HG03460 (cell line): ENCODE measurements at regions not wholly inside any gene's neighbourhood (a gene's known extent, or its start where the extent isn't known, plus 50 kb on each side); places are given as distances from the start of the nearest gene placed in this dataset.
"Not testable (repeated sequence)": the region's sequence is repeated elsewhere in the genome, so short reads cannot be mapped to it uniquely, and the experiment has no call there.

Source experiments
- ATAC-seq: cut with Tn5 transposase; IDR thresholded peaks from one replicate; pipeline ENCODE4 v1.9.1; 2021; ENCODE audit not compliant: unreplicated experiment

DNA sequence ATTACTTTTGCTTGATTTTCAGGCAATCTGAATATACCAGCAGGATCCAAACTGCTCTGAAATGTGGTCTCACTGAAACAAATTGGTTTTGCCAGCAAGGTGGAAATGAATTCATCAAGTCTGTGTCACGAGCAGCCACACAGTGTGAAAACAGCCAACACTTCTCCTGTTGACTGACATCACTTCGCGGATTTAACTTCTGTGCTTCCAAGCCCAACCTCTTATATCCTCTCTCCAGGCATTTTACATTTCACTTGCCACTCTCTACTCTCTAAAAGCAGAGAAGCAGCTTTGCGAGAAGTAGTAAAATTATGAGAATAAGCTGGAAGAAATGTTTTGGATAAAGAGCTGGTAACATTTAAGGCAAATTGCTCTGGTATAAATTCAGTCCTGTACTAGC is 106.1 kb upstream of the FRG1 start:
- ATAC-seq: no peak

DNA sequence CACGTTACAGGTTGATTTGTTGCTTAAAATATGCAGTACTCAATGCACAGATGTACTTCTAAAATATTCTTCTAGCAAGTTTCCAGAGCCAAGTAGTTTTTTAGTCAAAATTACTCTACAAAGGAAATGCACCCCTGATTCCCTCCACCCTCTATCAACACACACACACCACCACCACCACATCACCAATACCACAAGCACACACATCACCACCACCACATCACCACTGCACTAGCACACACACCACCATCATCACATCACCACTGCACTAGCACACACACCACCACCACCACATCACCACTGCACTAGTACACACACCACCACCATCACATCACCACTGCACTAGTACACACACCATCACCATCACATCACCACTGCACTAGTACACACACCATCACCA is 105.2 kb upstream of the FRG1 start:
- no peak for ATAC-seq

GRCh38 chr4:189837471-189837870 is 103.2 kb upstream of the FRG1 start:
- ATAC-seq: no peak

- no peak for ATAC-seq
These were observed 101.7 kb upstream of the FRG1 start for GRCh38 chr4:189838821-189839497.

DNA sequence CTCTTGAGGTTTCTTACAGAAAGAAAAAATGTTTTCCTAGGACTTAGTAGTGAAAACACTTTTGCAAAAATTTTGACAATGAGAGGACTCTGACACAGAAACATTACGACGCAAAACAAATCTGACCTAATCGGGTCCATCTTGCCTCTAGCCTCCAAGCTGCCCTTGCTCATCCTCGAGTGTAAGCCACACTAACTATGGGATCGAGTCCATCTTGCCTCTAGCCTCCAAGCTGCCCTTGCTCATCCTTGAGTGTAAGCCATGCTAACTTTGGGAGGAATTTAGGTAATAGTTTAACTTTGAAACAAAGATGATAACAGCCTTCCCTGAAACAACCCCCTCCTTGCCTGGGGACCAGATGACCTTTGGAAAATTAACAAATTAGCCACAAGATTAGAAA is 100.3 kb upstream of the FRG1 start:
- no peak for ATAC-seq

GRCh38 chr4:189843413-189844009 is 97.2 kb upstream of the FRG1 start:
- no peak for ATAC-seq

DNA sequence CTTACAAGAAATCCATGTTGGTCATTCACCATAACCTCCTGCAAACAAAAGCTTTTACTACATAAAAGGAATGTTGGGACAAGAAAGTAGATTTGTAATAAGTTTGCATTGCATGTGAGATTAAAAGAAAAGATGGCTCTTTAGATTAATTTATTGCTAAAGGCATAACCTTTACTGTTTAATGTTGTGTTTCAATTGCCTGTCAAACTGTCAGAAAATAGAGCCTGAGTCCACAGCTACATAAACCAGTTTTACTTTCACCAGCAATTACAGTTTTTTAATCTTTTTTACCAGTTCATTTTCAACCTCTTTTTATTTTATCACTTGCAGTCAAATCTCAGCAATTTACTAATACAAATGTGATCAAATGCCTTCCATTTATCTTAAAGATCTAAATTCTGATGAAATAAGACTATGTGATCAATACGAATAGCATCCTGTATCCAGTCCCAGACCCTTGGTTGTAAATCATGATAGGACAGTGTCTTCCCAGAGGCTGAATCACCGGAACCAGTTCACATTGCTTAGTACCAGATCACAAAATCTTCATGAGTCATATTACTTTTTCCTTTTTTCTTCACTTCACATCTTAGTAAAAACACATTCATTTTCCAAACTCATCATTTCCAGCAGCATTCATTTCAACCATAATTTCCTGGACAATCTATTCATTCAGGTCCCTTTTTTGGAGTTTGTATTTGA is 95.4 kb upstream of the FRG1 start:
- no peak for ATAC-seq

DNA sequence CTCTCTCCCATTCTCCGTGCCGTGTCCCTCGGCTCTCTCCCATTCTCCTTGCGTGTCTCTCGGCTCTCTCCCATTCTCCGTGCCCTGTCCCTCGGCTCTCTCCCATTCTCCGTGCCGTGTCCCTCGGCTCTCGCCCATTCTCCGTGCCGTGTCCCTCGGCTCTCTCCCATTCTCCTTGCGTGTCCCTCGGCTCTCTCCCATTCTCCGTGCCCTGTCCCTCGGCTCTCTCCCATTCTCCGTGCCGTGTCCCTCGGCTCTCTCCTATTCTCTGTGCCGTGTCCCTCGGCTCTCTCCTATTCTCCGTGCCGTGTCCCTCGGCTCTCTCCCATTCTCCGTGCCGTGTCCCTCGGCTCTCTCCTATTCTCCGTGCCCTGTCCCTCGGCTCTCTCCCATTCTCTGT is 94.6 kb upstream of the FRG1 start:
- not testable (repeated sequence) for ATAC-seq

DNA sequence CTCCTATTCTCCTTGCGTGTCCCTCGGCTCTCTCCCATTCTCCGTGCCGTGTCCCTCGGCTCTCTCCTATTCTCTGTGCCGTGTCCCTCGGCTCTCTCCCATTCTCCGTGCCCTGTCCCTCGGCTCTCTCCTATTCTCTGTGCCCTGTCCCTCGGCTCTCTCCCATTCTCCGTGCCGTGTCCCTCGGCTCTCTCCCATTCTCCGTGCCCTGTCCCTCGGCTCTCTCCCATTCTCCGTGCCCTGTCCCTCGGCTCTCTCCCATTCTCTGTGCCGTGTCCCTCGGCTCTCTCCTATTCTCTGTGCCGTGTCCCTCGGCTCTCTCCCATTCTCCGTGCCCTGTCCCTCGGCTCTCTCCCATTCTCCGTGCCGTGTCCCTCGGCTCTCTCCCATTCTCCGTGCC is 94.1 kb upstream of the FRG1 start:
- ATAC-seq: not testable (repeated sequence)

GRCh38 chr4:189848672-189849071 is 92.0 kb upstream of the FRG1 start:
- ATAC-seq: not testable (repeated sequence)

DNA sequence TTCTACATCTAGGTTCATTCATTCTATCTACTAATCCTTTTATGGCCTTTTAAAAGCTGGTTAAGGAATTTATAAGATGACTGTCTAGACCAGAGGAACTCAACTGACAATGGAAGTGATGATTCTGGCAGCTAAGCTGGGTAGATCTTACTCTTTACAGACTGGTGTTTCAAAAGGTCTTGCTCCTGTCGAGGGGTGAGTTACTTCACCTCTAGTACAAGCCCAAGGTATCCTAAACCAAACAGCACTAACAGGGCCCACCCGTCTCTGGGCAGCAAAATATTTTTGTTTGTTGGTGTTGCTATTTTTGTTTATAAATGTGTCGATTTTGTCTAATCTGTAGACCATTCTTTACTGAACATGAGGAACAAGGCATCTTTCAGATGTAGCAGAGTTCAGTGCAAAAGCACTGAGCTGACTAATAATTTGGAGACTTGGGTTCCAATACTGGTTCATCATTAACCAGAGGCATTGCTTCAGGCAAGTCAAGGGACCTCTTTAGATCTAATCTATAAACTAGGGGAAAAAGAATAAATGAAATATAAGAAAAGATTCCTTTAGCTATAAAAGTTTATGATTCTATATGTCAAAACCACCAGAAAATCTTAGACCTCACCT is 90.3 kb upstream of the FRG1 start:
- ATAC-seq: no peak

DNA sequence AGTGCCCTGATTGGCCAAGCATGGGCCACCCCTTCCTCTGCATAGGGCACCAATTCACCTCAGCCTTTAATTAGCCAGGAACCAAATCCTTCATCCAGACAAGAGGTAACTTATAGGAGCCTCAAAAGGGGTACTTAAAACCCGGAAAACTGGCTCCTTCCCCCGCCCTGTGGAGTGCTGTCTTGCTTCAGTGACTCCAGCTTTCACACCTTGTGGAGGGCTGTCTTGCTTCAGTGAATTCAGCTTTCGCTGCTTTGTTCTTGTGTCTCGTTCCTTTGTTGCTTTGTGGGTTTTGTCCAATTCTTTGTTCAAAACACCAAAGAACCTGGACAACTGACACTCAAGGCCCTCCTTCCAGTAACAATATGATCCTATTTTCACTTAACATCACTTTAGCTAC is 82.2 kb upstream of the FRG1 start:
- ATAC-seq: no peak

- no peak for ATAC-seq
These were observed 79.6 kb upstream of the FRG1 start for GRCh38 chr4:189861101-189861500.

GRCh38 chr4:189869236-189869635 is 71.4 kb upstream of the FRG1 start:
- ATAC-seq: no peak

DNA sequence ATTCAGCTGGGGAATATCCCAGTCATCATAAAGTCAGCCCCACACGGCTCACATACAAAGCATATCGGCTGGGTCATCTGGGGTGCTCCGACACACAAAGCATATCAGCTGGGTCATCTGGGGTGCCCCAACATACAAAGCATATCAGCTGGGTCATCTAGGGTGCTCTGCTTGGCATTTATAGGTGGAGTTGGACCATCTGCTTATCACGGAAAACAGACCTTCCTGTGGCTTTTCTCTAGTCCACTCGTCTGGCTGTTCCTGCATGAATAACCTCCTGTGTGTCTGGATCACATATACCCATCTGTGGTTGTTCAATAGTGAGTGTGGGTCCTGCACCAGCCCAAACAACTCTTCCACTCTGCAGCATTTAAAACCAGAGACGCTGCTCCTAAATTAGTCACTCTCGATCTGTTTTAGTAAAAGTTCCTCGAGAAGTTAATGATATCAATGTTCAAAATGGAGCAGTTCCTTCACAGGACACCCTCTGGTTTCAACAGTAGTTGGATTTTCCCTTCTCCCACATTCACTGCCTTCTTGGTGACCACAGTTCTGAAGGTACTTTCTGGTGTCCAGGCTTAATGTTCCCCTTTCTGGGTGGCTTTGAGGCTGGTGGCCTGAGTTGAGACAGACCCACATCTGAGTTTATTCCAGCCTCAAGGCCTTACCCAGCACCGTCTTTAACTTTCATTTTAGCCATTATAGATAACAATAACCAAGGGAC is 70.0 kb upstream of the FRG1 start:
- no peak for ATAC-seq

GRCh38 chr4:189874591-189874990 is 66.1 kb upstream of the FRG1 start:
- no peak for ATAC-seq

DNA sequence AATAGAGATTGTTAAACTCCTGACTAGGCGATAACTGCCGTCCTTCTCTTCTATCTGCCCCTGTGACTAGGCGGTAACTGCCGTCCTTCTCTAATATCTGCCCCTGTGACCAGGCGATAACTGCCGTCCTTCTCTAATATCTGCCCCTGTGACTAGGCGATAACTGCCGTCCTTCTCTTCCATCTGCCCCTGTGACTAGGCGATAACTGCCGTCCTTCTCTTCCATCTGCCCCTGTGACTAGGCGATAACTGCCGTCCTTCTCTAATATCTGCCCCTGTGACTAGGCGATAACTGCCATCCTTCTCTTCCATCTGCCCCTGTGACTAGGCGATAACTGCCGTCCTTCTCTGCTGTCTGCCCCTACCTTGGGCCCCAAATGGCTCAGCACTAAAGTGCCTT is 59.5 kb upstream of the FRG1 start:
- ATAC-seq: not testable (repeated sequence)

DNA sequence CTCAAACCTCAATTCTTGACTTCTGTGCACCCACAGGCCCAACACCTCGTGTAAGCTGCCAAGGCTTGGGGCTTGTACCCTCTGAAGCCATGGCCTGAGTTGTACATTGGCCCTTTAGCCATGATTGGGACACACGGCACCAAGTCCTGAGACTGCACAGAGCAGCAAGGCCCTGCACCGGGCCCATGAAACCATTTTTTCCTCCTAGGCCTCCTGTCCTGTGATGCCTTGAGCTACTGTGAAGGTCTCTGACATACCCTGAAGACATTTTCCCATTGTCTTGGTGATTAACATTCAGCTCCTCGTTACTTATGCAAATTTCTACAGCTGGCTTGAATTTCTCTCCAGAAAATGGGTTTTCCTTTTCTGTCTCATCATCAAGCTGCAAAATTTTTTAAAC is 52.3 kb upstream of the FRG1 start:
- not testable (repeated sequence) for ATAC-seq
